ENCODE measurements at regions not wholly inside any gene's neighbourhood (a gene's known extent, or its start where the extent isn't known, plus 50 kb on each side); places are given as distances from the start of the nearest gene placed in this dataset.

DNA sequence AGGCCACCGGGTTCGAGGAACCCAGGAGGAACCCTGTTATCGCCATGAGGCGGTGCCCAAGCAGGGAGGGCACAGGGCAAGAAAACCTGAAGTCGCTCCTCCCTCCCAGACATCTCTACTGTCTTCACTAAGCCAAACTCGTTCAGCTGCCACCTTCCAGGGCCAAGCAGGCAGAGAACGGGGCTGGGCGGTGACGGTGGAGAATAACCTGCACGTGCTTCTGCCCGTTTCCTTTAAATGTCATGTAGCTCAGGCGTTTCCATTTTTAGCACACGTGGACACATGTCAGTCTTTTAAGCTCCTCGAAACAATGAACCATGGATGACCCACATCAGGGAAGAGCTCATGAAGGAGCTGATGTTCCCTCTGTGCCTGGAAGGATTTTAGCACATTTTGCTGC is 124.3 kb upstream of the KLF6 start:
- no peak for DNase-seq (ENCODE audit: low read depth)
- Histone ChIP-seq H3K4me3 (ENCODE audit: low read depth, low read length) (no peak overlapping the region), H3K27me3 (ENCODE audit: control insufficient read depth, insufficient read depth, low read length) (no peaks in the 10 kb centered on the region), H3K36me3 (ENCODE audit: control insufficient read depth, insufficient read depth, low read length) (no peaks in the 10 kb centered on the region)
- ChIA-PET CTCF (no interaction called here), POLR2A (no interaction called here)
- TF ChIP-seq, protein P1, sequence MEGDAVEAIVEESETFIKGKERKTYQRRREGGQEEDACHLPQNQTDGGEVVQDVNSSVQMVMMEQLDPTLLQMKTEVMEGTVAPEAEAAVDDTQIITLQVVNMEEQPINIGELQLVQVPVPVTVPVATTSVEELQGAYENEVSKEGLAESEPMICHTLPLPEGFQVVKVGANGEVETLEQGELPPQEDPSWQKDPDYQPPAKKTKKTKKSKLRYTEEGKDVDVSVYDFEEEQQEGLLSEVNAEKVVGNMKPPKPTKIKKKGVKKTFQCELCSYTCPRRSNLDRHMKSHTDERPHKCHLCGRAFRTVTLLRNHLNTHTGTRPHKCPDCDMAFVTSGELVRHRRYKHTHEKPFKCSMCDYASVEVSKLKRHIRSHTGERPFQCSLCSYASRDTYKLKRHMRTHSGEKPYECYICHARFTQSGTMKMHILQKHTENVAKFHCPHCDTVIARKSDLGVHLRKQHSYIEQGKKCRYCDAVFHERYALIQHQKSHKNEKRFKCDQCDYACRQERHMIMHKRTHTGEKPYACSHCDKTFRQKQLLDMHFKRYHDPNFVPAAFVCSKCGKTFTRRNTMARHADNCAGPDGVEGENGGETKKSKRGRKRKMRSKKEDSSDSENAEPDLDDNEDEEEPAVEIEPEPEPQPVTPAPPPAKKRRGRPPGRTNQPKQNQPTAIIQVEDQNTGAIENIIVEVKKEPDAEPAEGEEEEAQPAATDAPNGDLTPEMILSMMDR (IDR thresholded peaks at IDR 0.05; ENCODE audit: insufficient read depth, low read depth, low read length), result no peak

DNA sequence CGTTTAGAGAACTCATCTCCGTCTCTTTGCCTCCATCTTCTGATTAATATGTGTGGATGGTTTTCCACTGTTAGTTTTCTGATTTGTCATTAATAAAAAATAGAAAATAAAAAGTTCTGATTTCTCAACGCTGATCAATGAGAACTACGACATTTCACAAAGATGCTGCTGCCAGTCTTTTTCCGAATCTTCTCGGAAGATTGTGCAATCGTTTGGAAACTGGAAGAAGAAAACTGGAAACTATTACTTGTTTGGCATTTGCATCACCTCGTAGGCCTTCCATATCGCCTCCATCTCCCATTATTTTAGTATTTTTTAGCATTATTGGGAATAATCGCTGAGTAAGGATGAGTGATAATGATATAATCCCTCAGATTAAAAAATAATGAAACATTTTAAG is 123.2 kb upstream of the KLF6 start:
- CTCF ChIA-PET, result no interaction called here
- DNase-seq (ENCODE audit: low read depth), result no peak
- POLR2A ChIA-PET, result no interaction called here
- no peaks in the 10 kb centered on the region for H3K27me3 ChIP-seq (ENCODE audit: control insufficient read depth, insufficient read depth, low read length)
- H3K4me3 ChIP-seq (ENCODE audit: low read depth, low read length), result no peak overlapping the region
- no peaks in the 10 kb centered on the region for H3K36me3 ChIP-seq (ENCODE audit: control insufficient read depth, insufficient read depth, low read length)
- TF ChIP-seq, protein P1 (IDR thresholded peaks at IDR 0.05; ENCODE audit: insufficient read depth, low read depth, low read length), result no peak

DNA sequence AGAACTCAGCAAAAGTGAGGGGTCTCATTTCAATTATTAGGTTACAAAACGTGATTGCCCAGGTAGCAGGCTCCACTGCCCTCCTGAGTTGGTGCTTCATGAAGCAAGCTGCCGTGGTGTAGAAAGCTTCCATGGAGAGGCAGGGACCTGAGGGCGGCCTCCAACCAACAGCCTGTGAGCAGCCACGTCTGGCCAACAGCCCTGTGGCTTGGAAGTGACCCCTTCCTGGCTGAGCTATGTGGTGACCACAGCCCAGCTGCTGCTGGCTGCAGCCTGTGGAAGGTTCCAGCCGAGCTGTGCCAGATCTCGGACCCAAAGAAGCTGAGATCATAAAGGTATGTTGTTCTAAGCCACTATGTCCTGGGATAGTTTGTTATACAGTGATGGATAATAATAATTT is 122.5 kb upstream of the KLF6 start:
- ChIA-PET CTCF (interaction anchor here (0.6 kb wide), 1 partner anchor 22 kb away, joined by 6 read pairs; no protein-coding TSS in a partner anchor), POLR2A (interaction anchor here (0.7 kb wide), 1 partner anchor 595 kb away, joined by 9 read pairs; no protein-coding TSS in a partner anchor)
- Histone ChIP-seq H3K36me3 (ENCODE audit: control insufficient read depth, insufficient read depth, low read length) (no peaks in the 10 kb centered on the region), H3K27me3 (ENCODE audit: control insufficient read depth, insufficient read depth, low read length) (no peaks in the 10 kb centered on the region), H3K4me3 (ENCODE audit: low read depth, low read length) (no peak overlapping the region)
- DNase-seq (ENCODE audit: low read depth), result no peak
- TF ChIP-seq, protein P1 (IDR thresholded peaks at IDR 0.05; ENCODE audit: insufficient read depth, low read depth, low read length), result no peak

DNA sequence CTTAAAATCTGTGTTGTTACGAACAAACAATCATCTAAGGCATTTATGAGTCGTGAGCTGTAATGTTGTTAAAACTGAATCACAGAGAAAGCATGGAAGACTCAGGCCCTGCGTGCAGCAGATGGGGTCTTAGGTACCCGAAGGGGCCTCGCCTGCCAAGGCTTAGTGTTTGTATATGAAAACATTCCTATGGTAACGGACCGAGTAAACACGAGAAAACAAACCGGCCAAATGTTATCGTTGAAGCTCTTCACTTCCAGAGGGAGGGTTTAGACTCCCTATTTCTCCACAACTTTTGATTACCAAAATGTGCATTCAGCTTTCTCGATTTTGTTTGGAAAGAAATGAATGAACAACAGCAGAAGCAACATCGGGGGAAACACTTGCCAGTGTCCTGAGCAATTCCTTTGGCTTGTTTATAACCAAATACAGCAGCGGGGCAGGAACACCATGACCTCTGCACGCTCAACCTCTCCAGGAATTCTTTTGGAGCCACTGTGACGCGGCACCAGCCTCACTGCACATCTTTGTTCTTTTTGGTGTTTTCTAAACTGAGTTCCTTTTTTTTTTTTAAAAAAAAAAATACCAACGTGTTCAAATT is 121.6 kb upstream of the KLF6 start:
- Histone ChIP-seq H3K4me3 (ENCODE audit: low read depth, low read length) (no peak overlapping the region), H3K36me3 (ENCODE audit: control insufficient read depth, insufficient read depth, low read length) (no peaks in the 10 kb centered on the region), H3K27me3 (ENCODE audit: control insufficient read depth, insufficient read depth, low read length) (no peaks in the 10 kb centered on the region)
- peak; percentile 70 for DNase-seq (ENCODE audit: low read depth)
- TF ChIP-seq, protein P1 (IDR thresholded peaks at IDR 0.05; ENCODE audit: insufficient read depth, low read depth, low read length), result no peak
- ChIA-PET CTCF (interaction anchor here (0.6 kb wide), 1 partner anchor 21 kb away, joined by 6 read pairs; no protein-coding TSS in a partner anchor), POLR2A (interaction anchor here (0.7 kb wide), 1 partner anchor 596 kb away, joined by 9 read pairs; no protein-coding TSS in a partner anchor)

DNA sequence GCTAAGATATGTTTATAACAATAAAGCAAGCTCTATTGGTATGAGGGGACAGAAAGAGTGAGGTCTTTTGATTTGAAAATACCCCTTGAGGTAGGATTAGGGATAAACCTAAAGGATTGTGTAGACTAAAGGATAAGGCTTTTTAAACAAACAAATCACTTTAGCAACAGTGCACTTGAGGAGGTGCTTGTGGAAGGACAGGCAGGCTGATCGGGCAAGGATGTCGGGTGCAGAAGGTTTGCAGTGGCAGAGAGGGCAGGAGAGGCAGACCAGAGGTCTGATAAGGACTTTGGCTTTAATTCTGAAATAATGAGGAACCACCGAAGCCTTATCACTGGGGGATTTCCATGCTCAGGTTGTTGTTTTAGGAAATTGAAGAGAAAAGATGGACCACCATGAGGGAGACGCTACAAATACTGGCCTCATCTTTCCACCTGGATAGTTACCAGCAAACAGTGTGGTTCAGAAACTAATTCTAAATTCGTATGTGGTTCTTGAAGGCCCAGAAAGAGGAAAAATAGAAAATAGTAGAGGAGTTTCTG is 119.5 kb upstream of the KLF6 start:
- TF ChIP-seq, protein P1 (IDR thresholded peaks at IDR 0.05; ENCODE audit: insufficient read depth, low read depth, low read length), result no peak
- ChIA-PET POLR2A (no interaction called here), CTCF (interaction anchor here (0.6 kb wide), 1 partner anchor 655 kb away, joined by 3 read pairs; no protein-coding TSS in a partner anchor)
- Histone ChIP-seq H3K27me3 (ENCODE audit: control insufficient read depth, insufficient read depth, low read length) (no peaks in the 10 kb centered on the region), H3K4me3 (ENCODE audit: low read depth, low read length) (no peak overlapping the region), H3K36me3 (ENCODE audit: control insufficient read depth, insufficient read depth, low read length) (no peaks in the 10 kb centered on the region)
- no peak for DNase-seq (ENCODE audit: low read depth)
